ENCODE measurements at regions not wholly inside any gene's neighbourhood (a gene's known extent, or its start where the extent isn't known, plus 50 kb on each side); places are given as distances from the start of the nearest gene placed in this dataset.
"Not testable (repeated sequence)": the region's sequence is repeated elsewhere in the genome, so short reads cannot be mapped to it uniquely, and the experiment has no call there.

- no peaks in the 10 kb centered on the region for H3K36me3 ChIP-seq
- WGBS, 2 donors: 44% methylated on average over 3 of the region's 3 CpGs
- H3K9me3 ChIP-seq: no peaks in the 10 kb centered on the region
- no peak overlapping the region for H3K27ac ChIP-seq
- H3K27me3 ChIP-seq: no peaks in the 10 kb centered on the region
- H3K4me3 ChIP-seq (replicated peaks in 1 of 3): no peak overlapping the region
- no peaks in the 10 kb centered on the region for H3K4me1 ChIP-seq
- DNase-seq: no peak
- intact Hi-C loops (cut with DNase I): no loop called here
- no peak for TF ChIP-seq POLR2A (IDR thresholded peaks at IDR 0.05)
- TF ChIP-seq CTCF (IDR thresholded peaks at IDR 0.05): no peak
These were observed 395.9 kb downstream of the PSAT1 start for GRCh38 chr9:78692871-78693270.

GRCh38 chr9:78694974-78695373 is 398.0 kb downstream of the PSAT1 start:
- no peaks in the 10 kb centered on the region for H3K36me3 ChIP-seq
- no peaks in the 10 kb centered on the region for H3K4me1 ChIP-seq
- 67 to 74% methylated on average over 7 of the region's 7 CpGs for WGBS, 2 donors
- TF ChIP-seq CTCF (IDR thresholded peaks at IDR 0.05) (no peak), POLR2A (IDR thresholded peaks at IDR 0.05) (no peak)
- H3K9me3 ChIP-seq: no peaks in the 10 kb centered on the region
- no peak overlapping the region for H3K4me3 ChIP-seq (replicated peaks in 1 of 3)
- no peak for DNase-seq
- intact Hi-C loops (cut with DNase I): no loop called here
- no peak overlapping the region for H3K27ac ChIP-seq
- no peaks in the 10 kb centered on the region for H3K27me3 ChIP-seq

GRCh38 chr9:78695519-78695918 is 398.6 kb downstream of the PSAT1 start:
- Histone ChIP-seq H3K27ac (no peak overlapping the region), H3K4me1 (no peaks in the 10 kb centered on the region), H3K4me3 (replicated peaks in 1 of 3) (no peak overlapping the region), H3K27me3 (no peaks in the 10 kb centered on the region), H3K9me3 (no peaks in the 10 kb centered on the region), H3K36me3 (no peaks in the 10 kb centered on the region)
- intact Hi-C loops (cut with DNase I): no loop called here
- WGBS, 2 donors: 29 to 38% methylated on average over 5 of the region's 5 CpGs
- no peak for DNase-seq
- TF ChIP-seq POLR2A (IDR thresholded peaks at IDR 0.05) (no peak), CTCF (IDR thresholded peaks at IDR 0.05) (no peak)

GRCh38 chr9:78697618-78698017 is 400.7 kb downstream of the PSAT1 start:
- WGBS, 2 donors: 49 to 66% methylated on average over 1 of the region's 1 CpG
- H3K27me3 ChIP-seq: no peaks in the 10 kb centered on the region
- H3K4me3 ChIP-seq (replicated peaks in 1 of 3): no peak overlapping the region
- H3K27ac ChIP-seq: no peak overlapping the region
- intact Hi-C loops (cut with DNase I): no loop called here
- no peaks in the 10 kb centered on the region for H3K9me3 ChIP-seq
- no peaks in the 10 kb centered on the region for H3K4me1 ChIP-seq
- no peaks in the 10 kb centered on the region for H3K36me3 ChIP-seq
- DNase-seq: no peak
- TF ChIP-seq CTCF (IDR thresholded peaks at IDR 0.05): no peak
- TF ChIP-seq POLR2A (IDR thresholded peaks at IDR 0.05): no peak

GRCh38 chr9:78698371-78698770 is 401.4 kb downstream of the PSAT1 start:
- H3K36me3 ChIP-seq: no peaks in the 10 kb centered on the region
- H3K27me3 ChIP-seq: no peaks in the 10 kb centered on the region
- no peak for TF ChIP-seq POLR2A (IDR thresholded peaks at IDR 0.05)
- intact Hi-C loops (cut with DNase I): no loop called here
- H3K27ac ChIP-seq: no peak overlapping the region
- DNase-seq: no peak
- no peaks in the 10 kb centered on the region for H3K4me1 ChIP-seq
- no peaks in the 10 kb centered on the region for H3K9me3 ChIP-seq
- H3K4me3 ChIP-seq (replicated peaks in 1 of 3): no peak overlapping the region
- 85 to 94% methylated on average over 2 of the region's 2 CpGs for WGBS, 2 donors

- H3K36me3 ChIP-seq; H3K27ac ChIP-seq; intact Hi-C loops (cut with DNase I); H3K4me3 ChIP-seq (replicated peaks in 1 of 3); DNase-seq; H3K27me3 ChIP-seq; H3K4me1 ChIP-seq; H3K9me3 ChIP-seq: not testable (repeated sequence)
- WGBS, 2 donors: 89 to 91% methylated on average over 3 of the region's 3 CpGs
These were observed 402.3 kb downstream of the PSAT1 start for GRCh38 chr9:78699217-78699616.

Measured in thyroid gland (tissue), 4 donors.